ENCODE measurements at regions not wholly inside any gene's neighbourhood (a gene's known extent, or its start where the extent isn't known, plus 50 kb on each side); places are given as distances from the start of the nearest gene placed in this dataset.

GRCh38 chr6:122871079-122871478 is 82.0 kb downstream of the SMPDL3A start:
- TF ChIP-seq CTCF (IDR thresholded peaks at IDR 0.05) (no peak), POLR2AphosphoS5 (IDR thresholded peaks at IDR 0.05; ENCODE audit: insufficient read depth in 1 of 2, low read depth in 1 of 2) (no peak)
